RWPE1 (cell line): ENCODE measurements at regions not wholly inside any gene's neighbourhood (a gene's known extent, or its start where the extent isn't known, plus 50 kb on each side); places are given as distances from the start of the nearest gene placed in this dataset.

Experiments used
- CTCF ChIA-PET: fragments of 350-600 bp; sonication (Branson Sonifier 250); formaldehyde crosslinking; extraction: SDS; loops from one replicate; lab custom pipeline; 2021; lab: Yijun Ruan, JAX
- POLR2A ChIA-PET: fragments of 400-600 bp; formaldehyde crosslinking; extraction: SDS; loops from one replicate; lab custom pipeline; 2020; ENCODE audit warnings: antibody characterized with exemption; ENCODE audit not compliant: low non-redundant PET; lab: Yijun Ruan, JAX
- DNase-seq: peaks from one replicate; pipeline ENCODE4 v3.0.0; 2012; ENCODE audit warnings: low spot score
- H3K27ac ChIP-seq: fragments of 450-650 bp; 2 replicates; pipeline ENCODE4 v1.5.1; 2017
- CTCF ChIP-seq: fragments of 450-650 bp; conservative IDR thresholded peaks from 2 replicates; pipeline ENCODE4 v1.5.1; 2017; ENCODE audit warnings: low read depth, mild to moderate bottlenecking

DNA sequence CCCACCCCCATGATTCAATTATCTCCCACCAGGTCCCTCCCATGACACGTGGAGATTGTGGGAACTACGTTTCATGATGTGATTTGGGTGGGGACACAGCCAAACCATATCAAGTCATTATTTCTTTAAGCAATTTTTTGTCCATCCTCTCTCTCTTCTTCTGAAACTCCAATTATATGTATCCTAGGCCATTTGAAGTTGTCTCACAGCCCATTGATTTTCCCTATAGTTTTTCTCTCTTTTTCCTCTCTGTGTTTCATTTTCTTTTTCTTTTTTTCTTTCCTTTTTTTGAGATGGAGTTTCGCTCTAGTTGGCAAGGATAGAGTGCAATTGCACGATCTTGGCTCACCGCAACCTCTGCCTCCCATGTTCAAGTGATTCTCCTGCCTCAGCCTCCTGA lies 101.9 kb upstream of the CXCL14 start:
- TF ChIP-seq CTCF = no peak
- CTCF ChIA-PET = no interaction called here
- no peak for DNase-seq
- no peak overlapping the region for H3K27ac ChIP-seq
- POLR2A ChIA-PET = no interaction called here

DNA sequence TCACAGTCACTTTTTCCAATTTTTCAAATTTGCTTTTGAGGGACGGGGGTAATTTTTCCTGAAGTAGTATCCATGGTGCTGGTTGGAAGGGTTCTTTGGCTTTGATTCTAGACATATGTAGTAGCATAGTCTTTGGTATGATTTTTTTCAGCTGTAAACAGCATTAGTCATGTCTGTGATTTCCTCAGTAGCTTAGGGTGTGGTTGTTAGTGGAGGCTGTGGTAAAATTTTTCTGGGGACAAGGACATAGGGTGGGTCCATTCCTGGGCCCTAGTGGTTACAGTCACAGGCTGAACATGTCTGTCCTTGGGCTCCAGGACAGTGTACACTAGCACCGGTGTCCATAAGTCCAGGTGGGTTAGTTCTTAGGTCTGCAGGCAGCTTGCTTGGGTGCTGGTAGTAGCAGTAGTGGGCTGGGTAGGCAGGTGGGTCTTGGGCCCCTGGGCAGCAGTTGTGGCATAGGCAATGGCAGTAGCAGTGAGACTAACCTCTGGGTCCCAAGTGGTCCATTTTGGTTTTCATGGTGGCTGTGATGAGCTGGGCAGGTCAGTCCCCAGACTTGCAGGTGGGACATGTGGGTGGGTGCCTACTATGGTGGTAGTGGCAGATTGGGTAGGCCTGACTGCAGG lies 100.0 kb upstream of the CXCL14 start:
- CTCF ChIA-PET = interaction anchor here (0.6 to 0.7 kb wide), 2 partner anchors 30 to 42 kb away, joined by 4 to 9 read pairs; no protein-coding TSS in a partner anchor
- no peak for TF ChIP-seq CTCF
- POLR2A ChIA-PET = no interaction called here
- H3K27ac ChIP-seq = no peak overlapping the region
- DNase-seq = no peak

GRCh38 chr5:135671966-135672365 lies 93.2 kb upstream of the CXCL14 start:
- POLR2A ChIA-PET = no interaction called here
- CTCF ChIA-PET = no interaction called here
- H3K27ac ChIP-seq = no peak overlapping the region
- no peak for DNase-seq
- no peak for TF ChIP-seq CTCF

DNA sequence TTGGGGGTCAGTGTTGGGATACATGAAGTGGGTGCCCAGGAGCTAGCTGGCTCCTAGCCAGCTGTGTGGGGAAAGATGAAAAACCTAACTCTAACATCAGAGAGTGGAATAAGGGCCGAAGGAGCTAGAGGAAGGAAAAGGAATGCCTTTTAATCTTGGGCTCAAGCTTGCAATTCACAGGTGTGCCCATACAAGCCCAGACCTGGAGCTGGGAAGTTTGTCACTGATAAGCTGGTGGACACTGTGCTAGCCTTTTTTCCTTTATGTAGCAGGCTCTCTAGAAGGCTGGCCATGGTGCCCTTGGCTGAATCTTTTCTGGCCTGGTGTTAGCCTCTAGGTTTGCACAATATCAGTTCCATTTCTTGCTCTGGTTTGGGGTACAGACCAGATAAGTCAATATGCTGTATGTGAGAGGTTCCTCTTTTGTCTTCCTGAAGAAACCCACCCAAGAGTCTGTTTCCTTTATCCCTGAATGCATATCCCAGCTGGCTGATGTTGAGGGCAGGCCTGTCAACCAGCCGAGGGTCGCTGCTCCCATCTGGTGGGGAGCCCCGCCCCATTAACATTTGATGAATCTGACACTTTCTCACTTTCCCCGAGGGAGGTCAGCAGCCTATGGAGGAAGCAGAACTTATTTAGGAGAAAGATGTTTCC lies 92.4 kb upstream of the CXCL14 start:
- H3K27ac ChIP-seq = no peak overlapping the region
- CTCF ChIA-PET = no interaction called here
- no peak for TF ChIP-seq CTCF
- POLR2A ChIA-PET = no interaction called here
- no peak for DNase-seq

DNA sequence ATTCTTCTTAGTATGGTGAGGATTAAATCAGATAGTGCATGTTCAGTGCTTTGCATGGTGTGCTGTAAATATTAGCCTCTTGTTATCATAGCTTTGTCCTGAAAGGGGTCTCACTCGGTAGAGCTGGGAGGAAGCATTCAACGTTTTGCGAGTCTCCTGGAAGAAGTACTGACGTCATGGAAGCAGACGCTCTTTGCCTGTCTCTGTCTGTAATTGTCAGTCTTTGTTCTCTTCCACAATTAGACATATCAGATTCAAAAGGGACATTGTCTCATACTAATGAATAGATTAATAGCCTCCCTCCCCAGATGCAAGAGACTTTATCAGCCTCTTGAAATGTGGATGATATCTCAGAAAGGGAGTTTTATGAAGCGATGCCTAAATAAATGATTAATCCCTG lies 91.8 kb upstream of the CXCL14 start:
- POLR2A ChIA-PET = no interaction called here
- CTCF ChIA-PET = no interaction called here
- TF ChIP-seq CTCF = no peak
- no peak overlapping the region for H3K27ac ChIP-seq
- no peak for DNase-seq

- no peak overlapping the region for H3K27ac ChIP-seq
- no peak for DNase-seq
- CTCF ChIA-PET = no interaction called here
- TF ChIP-seq CTCF = no peak
- POLR2A ChIA-PET = no interaction called here
These were observed 90.6 kb upstream of the CXCL14 start for GRCh38 chr5:135669416-135669815.
